Endothelial cell of umbilical vein (primary cell): ENCODE measurements at regions not wholly inside any gene's neighbourhood (a gene's known extent, or its start where the extent isn't known, plus 50 kb on each side); places are given as distances from the start of the nearest gene placed in this dataset.

Source experiments
- BruUV-seq: library from RNA; stranded (reverse); fragments of 400-500 nt; replicated peaks from 2 replicates; lab custom pipeline; 2021; lab: Mats Ljungman, UMichigan
- CTCF ChIA-PET: fragments of 300-600, 350-600 bp; sonication (Branson Sonifier 250); formaldehyde crosslinking; loops from one replicate; lab custom pipeline; 2021; ENCODE audit warnings: antibody characterized with exemption, inconsistent platforms; lab: Charles Lee
- POLR2A ChIA-PET: fragments of 300-600, 350-600 bp; sonication (Branson Sonifier 250); formaldehyde crosslinking; loops from one replicate; lab custom pipeline; 2021; ENCODE audit warnings: antibody characterized with exemption, inconsistent platforms; lab: Charles Lee
- DNase-seq: peaks from one replicate; pipeline ENCODE4 v3.0.0-alpha.2; 2011; ENCODE audit warnings: low read depth, low spot score
- FAIRE-seq: peaks from 2 replicates; lab custom pipeline; 2011; peaks lifted over from hg19 to GRCh38; lab: Jason Lieb, UNC
- H2AFZ ChIP-seq: 2 replicates; pipeline ENCODE4 v1.6.0; 2012; ENCODE audit warnings: low read depth, low read length, control low read depth, inconsistent platforms
- H3K27ac ChIP-seq: 2 replicates; pipeline ENCODE4 v1.5.1; 2011; ENCODE audit warnings: low read depth, mild to moderate bottlenecking, control low read depth, low read length, moderate library complexity; ENCODE audit not compliant: insufficient read depth
- H3K27me3 ChIP-seq, 2 experiments: 2 replicates each; pipeline versions ENCODE4 v1.6.0 to v1.6.1; 2011; ENCODE audit warnings: low read length in 2 of 2, mixed read lengths in 1 of 2; ENCODE audit not compliant: control insufficient read depth in 2 of 2, insufficient read depth in 2 of 2
- H3K36me3 ChIP-seq, 2 experiments: 2 replicates in 1 of 2; 3 replicates in 1 of 2; pipeline ENCODE4 v1.5.1; 2011; ENCODE audit warnings: low read length in 2 of 2, mild to moderate bottlenecking in 1 of 2, moderate library complexity in 1 of 2; ENCODE audit not compliant: control insufficient read depth in 2 of 2, insufficient read depth in 2 of 2; ENCODE audit errors: extremely low read depth in 1 of 2
- H3K4me1 ChIP-seq: 3 replicates; pipeline ENCODE4 v1.5.1; 2011; ENCODE audit warnings: mild to moderate bottlenecking, low read length; ENCODE audit not compliant: control insufficient read depth, insufficient read depth; ENCODE audit errors: extremely low read depth
- H3K4me2 ChIP-seq: 2 replicates; pipeline ENCODE4 v1.6.1; 2011; ENCODE audit warnings: low read length, control low read depth, mixed read lengths; ENCODE audit not compliant: insufficient read depth
- H3K4me3 ChIP-seq, 3 experiments: fragments of 200-600 bp in 1 of 3; sonication (generic), shearing (Covaris generic) in 1 of 3; replicated peaks in 1 of 3; 2 replicates each; pipeline ENCODE4 v1.5.1; 2011 to 2016; ENCODE audit warnings: control low read depth in 3 of 3, low read length in 3 of 3, mild to moderate bottlenecking in 2 of 3, inconsistent platforms in 1 of 3, low read depth in 1 of 3, moderate library complexity in 1 of 3; ENCODE audit not compliant: insufficient read depth in 1 of 3
- H3K79me2 ChIP-seq: 2 replicates; pipeline ENCODE4 v1.6.0; 2012; ENCODE audit warnings: low read length, inconsistent platforms; ENCODE audit not compliant: control insufficient read depth, insufficient read depth
- H3K9ac ChIP-seq: replicated peaks from 2 replicates; pipeline ENCODE3; 2011; ENCODE audit warnings: low read length, control low read depth; ENCODE audit not compliant: insufficient read depth; ENCODE audit errors: extremely low read depth
- H3K9me1 ChIP-seq: replicated peaks from 3 replicates; pipeline ENCODE4 v1.6.0; 2011; ENCODE audit warnings: mild to moderate bottlenecking, low read length; ENCODE audit not compliant: control insufficient read depth, insufficient read depth; ENCODE audit errors: extremely low read depth
- H3K9me3 ChIP-seq: replicated peaks from 2 replicates; pipeline ENCODE4 v1.5.1; 2012; ENCODE audit warnings: low read length, inconsistent platforms; ENCODE audit not compliant: control insufficient read depth, insufficient read depth
- H4K20me1 ChIP-seq: replicated peaks from 2 replicates; pipeline ENCODE3; 2011; ENCODE audit warnings: mild to moderate bottlenecking, low read length; ENCODE audit not compliant: control insufficient read depth, insufficient read depth; ENCODE audit errors: extremely low read depth
- EZH2 ChIP-seq: IDR thresholded peaks from 2 replicates; pipeline ENCODE4 v1.6.1; 2012; ENCODE audit warnings: borderline replicate concordance, low read depth, mild to moderate bottlenecking, moderate library complexity, low read length, inconsistent platforms; ENCODE audit not compliant: severe bottlenecking
- FOS ChIP-seq: IDR thresholded peaks from 2 replicates; pipeline ENCODE4 v1.6.1; 2011; ENCODE audit warnings: mild to moderate bottlenecking, low read length, moderate library complexity, borderline replicate concordance; ENCODE audit not compliant: insufficient read depth
- GATA2 ChIP-seq: IDR thresholded peaks from 2 replicates; pipeline ENCODE4 v1.7.0; 2011; ENCODE audit warnings: low read depth, mild to moderate bottlenecking, moderate library complexity, mixed read lengths, low read length; ENCODE audit not compliant: insufficient read length, insufficient read depth
- JUN ChIP-seq: IDR thresholded peaks from 2 replicates; pipeline ENCODE4 v1.6.1; 2011; ENCODE audit warnings: borderline replicate concordance, low read depth; ENCODE audit not compliant: insufficient read length, insufficient read depth
- MYC ChIP-seq: IDR thresholded peaks from one replicate; pipeline ENCODE4 v1.6.1; 2011; ENCODE audit warnings: mild to moderate bottlenecking, low read depth, low read length
- POLR2A ChIP-seq: IDR thresholded peaks from 2 replicates; pipeline ENCODE4 v1.6.1; 2012; ENCODE audit warnings: low read depth, mild to moderate bottlenecking, control low read depth, low read length
- POLR2AphosphoS5 ChIP-seq: IDR thresholded peaks from 2 replicates; pipeline ENCODE4 v1.6.1; 2012; ENCODE audit warnings: low read depth, mild to moderate bottlenecking, control low read depth, low read length, moderate library complexity; ENCODE audit not compliant: insufficient read depth
- dilution Hi-C: fragments of 300-500 bp; cut with MboI; formaldehyde crosslinking; loops from one replicate; pipeline ENCODE4 v1.15.0; 2019; ENCODE audit warnings: low sequenced_read_pairs; ENCODE audit not compliant: extremely low pct_ligation_motif_present
- intact Hi-C: fragments of 100-400 bp; cut with micrococcal nuclease; formaldehyde crosslinking; loops from one replicate; pipeline ENCODE4 v1.10.0; 2022
- TF ChIP-seq, protein P1 (sequence below), 2 donors: IDR thresholded peaks; 1 replicate in 1 of 2; 2 replicates in 1 of 2; pipeline ENCODE4 v1.5.1; 2011; ENCODE audit warnings: low read length in 2 of 2, mild to moderate bottlenecking in 2 of 2, moderate library complexity in 2 of 2, control low read depth in 1 of 2, inconsistent platforms in 1 of 2, low read depth in 1 of 2; ENCODE audit not compliant: insufficient read depth in 1 of 2; ENCODE audit errors: extremely low read depth in 1 of 2
- TF ChIP-seq, protein P2 (sequence below): IDR thresholded peaks from 2 replicates; pipeline ENCODE4 v1.6.1; 2011; ENCODE audit not compliant: insufficient read depth, insufficient read length

DNA sequence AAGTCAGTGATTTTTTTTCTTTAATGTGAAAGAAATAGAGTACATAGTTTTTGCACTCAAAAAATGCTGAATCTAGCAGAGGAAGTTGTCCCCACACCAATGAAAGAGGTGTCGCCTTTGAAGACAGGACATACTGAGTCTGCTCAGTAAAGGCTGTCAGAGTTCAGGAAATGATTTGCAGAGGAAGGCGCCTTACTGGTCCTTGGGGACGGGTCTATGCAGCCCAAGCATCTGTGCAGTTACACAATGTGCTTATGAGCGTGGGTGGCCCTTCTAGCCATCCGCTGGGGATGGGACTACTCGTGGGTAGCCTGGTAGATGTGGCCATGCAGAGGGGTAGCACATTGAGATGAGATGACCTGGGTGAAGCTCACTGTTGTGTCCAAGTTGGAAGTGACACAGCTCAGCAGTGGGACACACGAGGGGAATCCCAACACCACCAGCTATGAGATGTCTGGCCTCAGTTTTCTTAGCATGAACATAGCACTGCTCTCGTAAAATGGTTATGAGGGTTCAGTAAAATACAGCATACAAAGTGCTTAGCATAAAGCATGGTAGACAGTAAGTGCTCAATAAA lies 116.5 kb upstream of the RBPJ start:
- dilution Hi-C loops: no loop called here
- POLR2A ChIA-PET: no interaction called here
- CTCF ChIA-PET: no interaction called here
- Histone ChIP-seq H3K27me3 (no peaks in the 10 kb centered on the region), H3K9me1 (no peaks in the 10 kb centered on the region), H3K9ac (no peak overlapping the region), H3K27ac (no peak overlapping the region), H4K20me1 (no peaks in the 10 kb centered on the region), H3K4me1 (no peaks in the 10 kb centered on the region), H3K9me3 (no peaks in the 10 kb centered on the region), H3K4me3 (no peak overlapping the region), H3K4me2 (no peak overlapping the region), H3K79me2 (no peaks in the 10 kb centered on the region), H2AFZ (no peak overlapping the region), H3K36me3 (no peaks in the 10 kb centered on the region)
- intact Hi-C loops: no loop called here
- DNase-seq (no peak), FAIRE-seq (no peak)
- BruUV-seq: no TSS peak
- no peak for TF ChIP-seq POLR2A
- TF ChIP-seq POLR2AphosphoS5: no peak
- TF ChIP-seq MYC: no peak
- TF ChIP-seq JUN: no peak
- TF ChIP-seq FOS: no peak
- TF ChIP-seq GATA2: no peak
- TF ChIP-seq, protein P1, sequence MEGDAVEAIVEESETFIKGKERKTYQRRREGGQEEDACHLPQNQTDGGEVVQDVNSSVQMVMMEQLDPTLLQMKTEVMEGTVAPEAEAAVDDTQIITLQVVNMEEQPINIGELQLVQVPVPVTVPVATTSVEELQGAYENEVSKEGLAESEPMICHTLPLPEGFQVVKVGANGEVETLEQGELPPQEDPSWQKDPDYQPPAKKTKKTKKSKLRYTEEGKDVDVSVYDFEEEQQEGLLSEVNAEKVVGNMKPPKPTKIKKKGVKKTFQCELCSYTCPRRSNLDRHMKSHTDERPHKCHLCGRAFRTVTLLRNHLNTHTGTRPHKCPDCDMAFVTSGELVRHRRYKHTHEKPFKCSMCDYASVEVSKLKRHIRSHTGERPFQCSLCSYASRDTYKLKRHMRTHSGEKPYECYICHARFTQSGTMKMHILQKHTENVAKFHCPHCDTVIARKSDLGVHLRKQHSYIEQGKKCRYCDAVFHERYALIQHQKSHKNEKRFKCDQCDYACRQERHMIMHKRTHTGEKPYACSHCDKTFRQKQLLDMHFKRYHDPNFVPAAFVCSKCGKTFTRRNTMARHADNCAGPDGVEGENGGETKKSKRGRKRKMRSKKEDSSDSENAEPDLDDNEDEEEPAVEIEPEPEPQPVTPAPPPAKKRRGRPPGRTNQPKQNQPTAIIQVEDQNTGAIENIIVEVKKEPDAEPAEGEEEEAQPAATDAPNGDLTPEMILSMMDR (IDR thresholded peaks at IDR 0.05; ENCODE audit: extremely low read depth in 1 of 2, insufficient read depth in 1 of 2, low read depth in 1 of 2, low read length in 2 of 2): no peak
- TF ChIP-seq, protein P2, sequence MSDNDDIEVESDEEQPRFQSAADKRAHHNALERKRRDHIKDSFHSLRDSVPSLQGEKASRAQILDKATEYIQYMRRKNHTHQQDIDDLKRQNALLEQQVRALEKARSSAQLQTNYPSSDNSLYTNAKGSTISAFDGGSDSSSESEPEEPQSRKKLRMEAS: no peak
- TF ChIP-seq EZH2: no peak
